OCI-LY1 (cell line): ENCODE measurements at regions not wholly inside any gene's neighbourhood (a gene's known extent, or its start where the extent isn't known, plus 50 kb on each side); places are given as distances from the start of the nearest gene placed in this dataset.

Experiments
- EZH2 ChIP-seq: fragments of 200-600 bp; sonication (generic), shearing (Covaris generic); IDR thresholded peaks from 2 replicates; pipeline ENCODE4 v1.8.0; 2017; ENCODE audit warnings: borderline replicate concordance, mixed run types, mild to moderate bottlenecking, antibody characterized with exemption, low read length, moderate library complexity, mixed read lengths
- TF ChIP-seq, protein P1 (sequence below): fragments of 200-600 bp; sonication (generic), shearing (Covaris generic); IDR thresholded peaks from 2 replicates; pipeline ENCODE4 v1.5.1; 2017; ENCODE audit warnings: mild to moderate bottlenecking, antibody characterized with exemption, low read length, moderate library complexity, mixed read lengths

DNA sequence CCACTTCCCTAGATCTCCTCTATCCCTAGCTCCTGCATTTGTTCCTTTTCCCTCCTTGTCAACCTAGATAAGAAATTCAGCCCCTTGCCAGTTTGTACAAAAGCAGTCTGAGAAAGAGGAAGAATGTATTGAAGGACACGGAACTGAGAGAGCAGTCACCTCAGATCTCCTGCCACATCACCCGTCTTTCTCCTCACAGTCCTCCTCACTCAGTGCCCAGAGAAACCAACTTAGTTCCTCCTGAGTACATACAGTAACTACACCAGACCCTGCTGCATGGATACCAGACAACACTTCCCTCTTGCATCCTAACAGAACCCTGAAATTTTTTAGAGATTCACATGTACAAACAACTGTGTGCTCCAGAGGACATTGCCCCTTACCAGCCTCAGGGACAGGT lies 563.6 kb upstream of the ADAMTS9 start:
- TF ChIP-seq, protein P1, sequence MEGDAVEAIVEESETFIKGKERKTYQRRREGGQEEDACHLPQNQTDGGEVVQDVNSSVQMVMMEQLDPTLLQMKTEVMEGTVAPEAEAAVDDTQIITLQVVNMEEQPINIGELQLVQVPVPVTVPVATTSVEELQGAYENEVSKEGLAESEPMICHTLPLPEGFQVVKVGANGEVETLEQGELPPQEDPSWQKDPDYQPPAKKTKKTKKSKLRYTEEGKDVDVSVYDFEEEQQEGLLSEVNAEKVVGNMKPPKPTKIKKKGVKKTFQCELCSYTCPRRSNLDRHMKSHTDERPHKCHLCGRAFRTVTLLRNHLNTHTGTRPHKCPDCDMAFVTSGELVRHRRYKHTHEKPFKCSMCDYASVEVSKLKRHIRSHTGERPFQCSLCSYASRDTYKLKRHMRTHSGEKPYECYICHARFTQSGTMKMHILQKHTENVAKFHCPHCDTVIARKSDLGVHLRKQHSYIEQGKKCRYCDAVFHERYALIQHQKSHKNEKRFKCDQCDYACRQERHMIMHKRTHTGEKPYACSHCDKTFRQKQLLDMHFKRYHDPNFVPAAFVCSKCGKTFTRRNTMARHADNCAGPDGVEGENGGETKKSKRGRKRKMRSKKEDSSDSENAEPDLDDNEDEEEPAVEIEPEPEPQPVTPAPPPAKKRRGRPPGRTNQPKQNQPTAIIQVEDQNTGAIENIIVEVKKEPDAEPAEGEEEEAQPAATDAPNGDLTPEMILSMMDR: no peak
- no peak for TF ChIP-seq EZH2
